NB4 (cell line): ENCODE measurements at regions not wholly inside any gene's neighbourhood (a gene's known extent, or its start where the extent isn't known, plus 50 kb on each side); places are given as distances from the start of the nearest gene placed in this dataset.

Source experiments
- DNase-seq: peaks from one replicate; pipeline ENCODE4 v3.0.0; 2010; ENCODE audit warnings: low read depth
- H3K4me3 ChIP-seq: one replicate; pipeline ENCODE4 v1.5.1; 2011; ENCODE audit warnings: mild to moderate bottlenecking, low read depth, low read length, moderate library complexity
- MYC ChIP-seq: IDR thresholded peaks from 2 replicates; pipeline ENCODE4 v1.6.1; 2011; ENCODE audit warnings: low read depth, low read length
- POLR2A ChIP-seq: IDR thresholded peaks from 2 replicates; pipeline ENCODE4 v1.6.1; 2011; ENCODE audit warnings: mild to moderate bottlenecking; ENCODE audit not compliant: insufficient read length; ENCODE audit errors: extremely low read depth
- TF ChIP-seq, protein P1 (sequence below): IDR thresholded peaks from 2 replicates; pipeline ENCODE4 v1.6.1; 2011; ENCODE audit warnings: low read depth, low read length
- TF ChIP-seq, protein P2 (sequence below): IDR thresholded peaks from one replicate; pipeline ENCODE4 v1.5.1; 2012; ENCODE audit warnings: low read depth, low read length

DNA sequence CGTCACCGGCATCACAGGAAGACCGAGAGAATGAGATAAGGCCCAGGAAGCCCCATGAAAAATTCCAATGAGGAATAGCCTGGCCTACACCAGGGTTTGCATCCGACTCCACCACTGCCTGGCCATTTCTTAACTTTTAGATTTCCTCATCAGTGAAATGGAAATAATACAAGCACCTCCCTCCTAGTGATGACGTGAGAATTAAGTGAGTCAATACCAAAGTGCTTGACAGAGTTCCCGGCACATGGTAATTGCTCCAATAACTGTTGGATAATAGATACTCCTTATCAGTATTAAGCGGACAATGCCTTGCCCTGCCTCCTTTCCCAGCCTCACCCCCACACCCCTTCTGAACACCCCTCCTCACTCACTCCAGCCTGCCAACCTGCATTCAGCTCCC, 105.4 kb downstream of the TLE3 start:
- TF ChIP-seq POLR2A: no peak
- TF ChIP-seq, protein P1, sequence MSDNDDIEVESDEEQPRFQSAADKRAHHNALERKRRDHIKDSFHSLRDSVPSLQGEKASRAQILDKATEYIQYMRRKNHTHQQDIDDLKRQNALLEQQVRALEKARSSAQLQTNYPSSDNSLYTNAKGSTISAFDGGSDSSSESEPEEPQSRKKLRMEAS: no peak
- TF ChIP-seq MYC: no peak
- TF ChIP-seq, protein P2, sequence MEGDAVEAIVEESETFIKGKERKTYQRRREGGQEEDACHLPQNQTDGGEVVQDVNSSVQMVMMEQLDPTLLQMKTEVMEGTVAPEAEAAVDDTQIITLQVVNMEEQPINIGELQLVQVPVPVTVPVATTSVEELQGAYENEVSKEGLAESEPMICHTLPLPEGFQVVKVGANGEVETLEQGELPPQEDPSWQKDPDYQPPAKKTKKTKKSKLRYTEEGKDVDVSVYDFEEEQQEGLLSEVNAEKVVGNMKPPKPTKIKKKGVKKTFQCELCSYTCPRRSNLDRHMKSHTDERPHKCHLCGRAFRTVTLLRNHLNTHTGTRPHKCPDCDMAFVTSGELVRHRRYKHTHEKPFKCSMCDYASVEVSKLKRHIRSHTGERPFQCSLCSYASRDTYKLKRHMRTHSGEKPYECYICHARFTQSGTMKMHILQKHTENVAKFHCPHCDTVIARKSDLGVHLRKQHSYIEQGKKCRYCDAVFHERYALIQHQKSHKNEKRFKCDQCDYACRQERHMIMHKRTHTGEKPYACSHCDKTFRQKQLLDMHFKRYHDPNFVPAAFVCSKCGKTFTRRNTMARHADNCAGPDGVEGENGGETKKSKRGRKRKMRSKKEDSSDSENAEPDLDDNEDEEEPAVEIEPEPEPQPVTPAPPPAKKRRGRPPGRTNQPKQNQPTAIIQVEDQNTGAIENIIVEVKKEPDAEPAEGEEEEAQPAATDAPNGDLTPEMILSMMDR: no peak
- DNase-seq: no peak
- H3K4me3 ChIP-seq: no peak overlapping the region

DNA sequence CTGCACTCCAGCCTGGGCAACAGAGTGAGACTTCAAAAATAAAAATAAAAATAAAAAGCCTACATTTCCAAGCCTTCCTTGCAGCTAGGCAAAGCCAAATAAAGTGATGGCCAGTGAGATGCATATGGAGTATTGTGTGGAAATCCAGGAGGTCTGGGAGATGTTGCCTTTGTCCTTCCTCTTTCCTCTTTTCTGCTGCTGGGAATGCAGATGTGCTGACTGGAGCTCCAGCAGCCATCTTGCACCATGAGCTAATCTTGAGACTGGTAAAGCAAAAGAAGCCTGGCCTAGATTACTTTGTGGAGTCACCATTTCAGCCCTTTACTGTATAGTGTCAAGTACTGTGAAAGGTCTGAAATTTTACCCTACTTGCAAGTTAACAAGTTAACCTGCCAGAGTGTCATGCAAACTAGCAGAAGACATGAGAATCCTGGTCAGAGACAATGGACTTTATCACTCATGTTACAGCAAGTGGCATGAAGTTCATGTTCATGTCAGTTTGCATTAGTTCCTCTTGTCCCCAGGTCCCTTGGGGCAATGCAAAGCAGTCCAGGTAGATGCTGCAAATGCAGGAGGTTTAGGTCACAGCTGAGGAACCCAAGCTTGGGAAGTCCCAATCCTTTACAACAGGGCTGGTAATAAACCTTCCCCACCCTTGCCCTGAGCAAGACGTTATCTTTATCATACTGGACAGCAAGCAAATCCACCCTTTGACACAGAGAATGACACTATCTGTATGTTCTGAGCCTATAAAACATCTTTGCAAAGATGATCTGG, 103.1 kb downstream of the TLE3 start:
- TF ChIP-seq POLR2A (no peak), MYC (no peak)
- TF ChIP-seq, protein P2: no peak
- TF ChIP-seq, protein P1: no peak
- no peak overlapping the region for H3K4me3 ChIP-seq
- no peak for DNase-seq

DNA sequence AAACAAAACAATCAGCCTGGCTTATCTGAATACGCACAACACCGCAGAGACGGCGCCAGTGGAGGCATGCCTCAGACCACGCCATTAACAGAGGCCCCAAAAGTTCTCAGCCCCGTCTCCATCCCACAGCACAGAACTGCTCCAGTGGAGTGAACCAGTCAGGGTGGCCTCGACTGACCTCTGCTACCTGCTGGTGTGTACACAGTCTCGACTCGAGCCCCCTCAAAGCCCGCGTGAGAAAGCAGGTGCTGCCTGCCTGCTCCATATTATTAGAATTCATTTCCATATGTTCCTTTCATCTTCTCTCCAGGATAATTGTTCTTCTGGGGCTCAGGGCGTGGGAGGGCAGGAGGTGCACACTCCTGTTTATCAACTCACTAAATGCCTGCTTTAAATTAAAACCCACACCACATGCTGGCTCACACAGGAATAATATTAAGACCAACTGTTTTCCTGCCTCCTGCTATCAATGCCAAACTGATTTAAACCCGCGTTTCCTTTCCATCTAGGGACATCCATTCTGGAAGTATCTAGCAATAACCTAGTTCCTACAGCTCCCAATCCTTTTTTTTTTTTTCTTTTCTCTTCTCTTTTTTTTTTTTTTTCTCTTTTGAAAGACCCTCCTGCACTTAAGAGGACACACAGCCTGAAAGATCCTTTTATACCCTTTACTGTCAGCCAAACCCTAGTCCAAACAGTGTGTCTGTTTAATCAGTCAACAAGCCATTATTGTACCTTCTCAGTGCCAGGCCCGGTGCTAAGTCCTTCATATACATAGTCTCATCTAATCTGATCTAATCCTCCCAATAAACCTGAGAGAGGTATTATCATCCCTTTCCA, 101.2 kb downstream of the TLE3 start:
- TF ChIP-seq MYC: no peak
- no peak for DNase-seq
- no peak overlapping the region for H3K4me3 ChIP-seq

DNA sequence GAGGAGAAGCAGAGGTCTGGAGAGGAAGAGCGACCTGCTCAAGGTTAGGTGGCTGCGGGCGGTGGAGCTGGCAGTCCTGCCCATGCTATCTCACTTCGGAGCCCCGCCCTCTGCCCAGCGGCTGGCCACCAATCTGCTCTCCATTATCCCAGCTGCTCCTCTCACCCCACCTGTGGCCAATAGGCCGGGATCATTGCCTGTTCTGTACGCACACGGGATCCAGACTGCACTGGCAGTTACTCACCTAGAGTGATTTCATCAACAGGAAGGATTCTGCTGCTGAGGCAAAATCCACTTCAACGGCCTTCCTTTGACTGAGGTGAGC, 100.6 kb downstream of the TLE3 start:
- DNase-seq: no peak
- H3K4me3 ChIP-seq: no peak overlapping the region
- TF ChIP-seq MYC (no peak), POLR2A (no peak)
- TF ChIP-seq, protein P2: no peak
- TF ChIP-seq, protein P1: no peak
